ENCODE measurements at regions not wholly inside any gene's neighbourhood (a gene's known extent, or its start where the extent isn't known, plus 50 kb on each side); places are given as distances from the start of the nearest gene placed in this dataset.

- TF ChIP-seq CTCF (IDR thresholded peaks at IDR 0.05) = no peak
- H3K27me3 Mint-ChIP-seq = peaks cover 4% of the 10 kb centered on the region
- H3K4me3 Mint-ChIP-seq = no peak overlapping the region
- CTCF ChIA-PET = no interaction called here
- H3K36me3 Mint-ChIP-seq (ENCODE audit: low read depth) = no peaks in the 10 kb centered on the region
- intact Hi-C loops (cut with micrococcal nuclease) = no loop called here
- H3K9me3 Mint-ChIP-seq = no peaks in the 10 kb centered on the region
- POLR2A ChIA-PET = no interaction called here
- ATAC-seq = no peak
- H3K27ac Mint-ChIP-seq = no peak overlapping the region
- H3K4me1 Mint-ChIP-seq (ENCODE audit: low read depth) = no peaks in the 10 kb centered on the region
- no peak for DNase-seq
These were observed 349.1 kb upstream of the EEF2KMT start for GRCh38 chr16:5446623-5447240.

- ChIA-PET POLR2A (no interaction called here), CTCF (no interaction called here)
- ATAC-seq (no peak), DNase-seq (no peak)
- TF ChIP-seq CTCF (IDR thresholded peaks at IDR 0.05) = no peak
- peaks cover 6% of the 10 kb centered on the region for H3K9me3 Mint-ChIP-seq
- no peaks in the 10 kb centered on the region for H3K36me3 Mint-ChIP-seq (ENCODE audit: low read depth)
- no peak overlapping the region for H3K4me3 Mint-ChIP-seq
- no peaks in the 10 kb centered on the region for H3K4me1 Mint-ChIP-seq (ENCODE audit: low read depth)
- intact Hi-C loops (cut with micrococcal nuclease) = no loop called here
- H3K27ac Mint-ChIP-seq = no peak overlapping the region
- peaks cover under 1% of the 10 kb centered on the region for H3K27me3 Mint-ChIP-seq
These were observed 346.6 kb upstream of the EEF2KMT start for GRCh38 chr16:5444189-5444588.

GRCh38 chr16:5442986-5443385 is 345.4 kb upstream of the EEF2KMT start:
- intact Hi-C loops (cut with micrococcal nuclease) = no loop called here
- H3K9me3 Mint-ChIP-seq = peaks cover 6% of the 10 kb centered on the region
- no peaks in the 10 kb centered on the region for H3K36me3 Mint-ChIP-seq (ENCODE audit: low read depth)
- H3K4me3 Mint-ChIP-seq = no peak overlapping the region
- H3K27me3 Mint-ChIP-seq = no peaks in the 10 kb centered on the region
- DNase-seq (no peak), ATAC-seq (no peak)
- CTCF ChIA-PET = no interaction called here
- POLR2A ChIA-PET = no interaction called here
- no peak overlapping the region for H3K27ac Mint-ChIP-seq
- no peaks in the 10 kb centered on the region for H3K4me1 Mint-ChIP-seq (ENCODE audit: low read depth)
- TF ChIP-seq CTCF (IDR thresholded peaks at IDR 0.05) = no peak

- H3K27ac Mint-ChIP-seq = no peak overlapping the region
- ChIA-PET POLR2A (no interaction called here), CTCF (no interaction called here)
- H3K9me3 Mint-ChIP-seq = peaks cover 6% of the 10 kb centered on the region
- TF ChIP-seq CTCF (IDR thresholded peaks at IDR 0.05) = no peak
- intact Hi-C loops (cut with micrococcal nuclease) = no loop called here
- H3K36me3 Mint-ChIP-seq (ENCODE audit: low read depth) = no peaks in the 10 kb centered on the region
- H3K27me3 Mint-ChIP-seq = no peaks in the 10 kb centered on the region
- H3K4me1 Mint-ChIP-seq (ENCODE audit: low read depth) = no peaks in the 10 kb centered on the region
- DNase-seq (no peak), ATAC-seq (no peak)
- no peak overlapping the region for H3K4me3 Mint-ChIP-seq
These were observed 344.5 kb upstream of the EEF2KMT start for GRCh38 chr16:5442054-5442453.

- POLR2A ChIA-PET = no interaction called here
- peak; percentile 4 for DNase-seq
- ATAC-seq = no peak
- no peak for TF ChIP-seq CTCF (IDR thresholded peaks at IDR 0.05)
- Mint-ChIP-seq H3K4me1 (ENCODE audit: low read depth) (no peaks in the 10 kb centered on the region), H3K27ac (no peak overlapping the region), H3K4me3 (no peak overlapping the region), H3K27me3 (no peaks in the 10 kb centered on the region), H3K36me3 (ENCODE audit: low read depth) (no peaks in the 10 kb centered on the region), H3K9me3 (peaks cover 6% of the 10 kb centered on the region)
- CTCF ChIA-PET = no interaction called here
- intact Hi-C loops (cut with micrococcal nuclease) = no loop called here
These were observed 341.0 kb upstream of the EEF2KMT start for GRCh38 chr16:5438591-5438990.

Data from activated CD8-positive, alpha-beta T cell treated with anti-CD3 and anti-CD28 coated beads for 36 hours (primary cell).